SK-N-SH (cell line): ENCODE measurements at regions not wholly inside any gene's neighbourhood (a gene's known extent, or its start where the extent isn't known, plus 50 kb on each side); places are given as distances from the start of the nearest gene placed in this dataset.

Experiments used
- CTCF ChIA-PET: fragments of 300-600, 350-600 bp; formaldehyde crosslinking; extraction: SDS; loops from one replicate; lab custom pipeline; 2021; lab: Yijun Ruan, JAX
- POLR2A ChIA-PET: fragments of 350-600 bp; sonication (Branson Sonifier 250); formaldehyde crosslinking; extraction: SDS; loops from one replicate; lab custom pipeline; 2020; ENCODE audit warnings: antibody characterized with exemption, inconsistent platforms; lab: Yijun Ruan, JAX
- DNase-seq: peaks from one replicate; pipeline ENCODE4 v3.0.0; 2012
- H2AFZ ChIP-seq: fragments of 200-600 bp; sonication (generic); 2 replicates; pipeline ENCODE4 v1.8.1; 2016; ENCODE audit warnings: antibody characterized with exemption, mild to moderate bottlenecking, low read depth
- H3F3A ChIP-seq: fragments of 200-600 bp; sonication (generic); replicated peaks from 2 replicates; pipeline ENCODE3; 2016; ENCODE audit warnings: antibody characterized with exemption, mild to moderate bottlenecking; ENCODE audit not compliant: insufficient read depth
- H3K27ac ChIP-seq, 2 experiments: fragments of 200-500 bp in 1 of 2; fragments of 200-600 bp in 1 of 2; sonication (Bioruptor generic) in 1 of 2; sonication (generic), shearing (Covaris generic) in 1 of 2; 2 replicates each; pipeline versions ENCODE4 v1.5.1 to v1.6.1; 2014 to 2016; ENCODE audit warnings: low read depth in 2 of 2, inconsistent platforms in 1 of 2, low read length in 1 of 2, mild to moderate bottlenecking in 1 of 2, mixed read lengths in 1 of 2
- H3K27me3 ChIP-seq: fragments of 200-600 bp; sonication (generic), shearing (Covaris generic); 2 replicates; pipeline ENCODE4 v1.6.1; 2016; ENCODE audit warnings: mixed run types; ENCODE audit not compliant: insufficient read depth
- H3K36me3 ChIP-seq, 2 experiments: fragments of 200-500 bp in 1 of 2; fragments of 200-600 bp in 1 of 2; sonication (Bioruptor generic) in 1 of 2; sonication (generic) in 1 of 2; replicated peaks in 1 of 2; 2 replicates each; pipeline versions ENCODE3 to v1.5.1; 2014 to 2016; ENCODE audit warnings: low read length in 1 of 2, mild to moderate bottlenecking in 1 of 2; ENCODE audit not compliant: insufficient read depth in 2 of 2, control insufficient read depth in 1 of 2
- H3K4me1 ChIP-seq, 2 experiments: fragments of 200-500 bp in 1 of 2; fragments of 200-600 bp in 1 of 2; sonication (Bioruptor generic) in 1 of 2; sonication (generic), shearing (Covaris generic) in 1 of 2; 2 replicates each; pipeline versions ENCODE4 v1.5.1 to v1.6.1; 2014 to 2016; ENCODE audit warnings: low read depth in 1 of 2, low read length in 1 of 2, mixed run types in 1 of 2; ENCODE audit not compliant: insufficient read depth in 2 of 2, control insufficient read depth in 1 of 2
- H3K4me2 ChIP-seq: fragments of 200-600 bp; sonication (generic), shearing (Covaris generic); 2 replicates; pipeline ENCODE4 v1.6.1; 2017; ENCODE audit warnings: mixed run types
- H3K4me3 ChIP-seq, 2 experiments: fragments of 200-500 bp in 1 of 2; fragments of 200-600 bp in 1 of 2; sonication (Bioruptor generic) in 1 of 2; sonication (generic), shearing (Covaris generic) in 1 of 2; 2 replicates each; pipeline versions ENCODE4 v1.5.1 to v1.8.1; 2014 to 2016; ENCODE audit warnings: low read depth in 2 of 2, inconsistent platforms in 1 of 2, low read length in 1 of 2, mild to moderate bottlenecking in 1 of 2, mixed read lengths in 1 of 2, moderate library complexity in 1 of 2
- H3K79me2 ChIP-seq: fragments of 200-600 bp; sonication (generic); 2 replicates; pipeline ENCODE4 v1.8.1; 2017; ENCODE audit warnings: mild to moderate bottlenecking; ENCODE audit not compliant: insufficient read depth
- H3K9ac ChIP-seq: fragments of 200-600 bp; sonication (generic); 2 replicates; pipeline ENCODE4 v1.6.1; 2017; ENCODE audit warnings: mixed run types
- H3K9me2 ChIP-seq: fragments of 200-600 bp; sonication (generic); 2 replicates; pipeline ENCODE4 v1.6.1; 2017; ENCODE audit warnings: mixed run types
- H3K9me3 ChIP-seq: fragments of 200-600 bp; sonication (generic); 2 replicates; pipeline ENCODE4 v1.6.1; 2017; ENCODE audit warnings: mixed run types, mild to moderate bottlenecking, moderate library complexity
- H4K20me1 ChIP-seq: fragments of 200-600 bp; sonication (generic); 2 replicates; pipeline ENCODE4 v1.6.1; 2017; ENCODE audit warnings: mild to moderate bottlenecking, mixed run types; ENCODE audit not compliant: insufficient read depth
- CHD2 ChIP-seq: fragments of 150-350 bp; IDR thresholded peaks from 2 replicates; pipeline ENCODE4 v1.6.1; 2018; ENCODE audit warnings: low read length; ENCODE audit not compliant: partially characterized antibody
- CTCF ChIP-seq: fragments of 200-600 bp; sonication (generic); IDR thresholded peaks from 2 replicates; pipeline ENCODE4 v1.6.1; 2017; ENCODE audit warnings: antibody characterized with exemption, mild to moderate bottlenecking, moderate library complexity
- ELF1 ChIP-seq: IDR thresholded peaks from 2 replicates; pipeline ENCODE4 v1.4.0; 2012
- FOSL2 ChIP-seq: IDR thresholded peaks from 2 replicates; pipeline ENCODE4 v1.4.0; 2012; ENCODE audit warnings: low read depth, mild to moderate bottlenecking, moderate library complexity, borderline replicate concordance
- GABPA ChIP-seq: IDR thresholded peaks from 2 replicates; pipeline ENCODE4 v1.4.0; 2012; ENCODE audit warnings: low read depth, mild to moderate bottlenecking
- MEF2A ChIP-seq: IDR thresholded peaks from 2 replicates; pipeline ENCODE4 v1.4.0; 2012; ENCODE audit warnings: low read depth, borderline replicate concordance
- MXI1 ChIP-seq: IDR thresholded peaks from 2 replicates; pipeline ENCODE4 v1.6.1; 2012; ENCODE audit warnings: mild to moderate bottlenecking, low read depth, low read length, improper control_type of control experiment
- RCOR1 ChIP-seq: fragments of 150-350 bp; IDR thresholded peaks from 2 replicates; pipeline ENCODE4 v1.6.1; 2017; ENCODE audit warnings: antibody characterized with exemption, low read length
- REST ChIP-seq: IDR thresholded peaks from 2 replicates; pipeline ENCODE4 v1.6.1; 2012; ENCODE audit warnings: mild to moderate bottlenecking, low read depth, low read length, moderate library complexity
- RFX5 ChIP-seq: IDR thresholded peaks from 2 replicates; pipeline ENCODE4 v1.6.1; 2012; ENCODE audit warnings: mild to moderate bottlenecking, improper control_type of control experiment, low read length
- SMC3 ChIP-seq: IDR thresholded peaks from 2 replicates; pipeline ENCODE4 v1.6.1; 2012; ENCODE audit warnings: low read depth, low read length, improper control_type of control experiment
- TCF12 ChIP-seq: IDR thresholded peaks from 2 replicates; pipeline ENCODE4 v1.4.0; 2012
- USF1 ChIP-seq: IDR thresholded peaks from 2 replicates; pipeline ENCODE4 v1.4.0; 2012; ENCODE audit warnings: low read depth, borderline replicate concordance
- USF2 ChIP-seq: fragments of 150-350 bp; IDR thresholded peaks from 2 replicates; pipeline ENCODE4 v1.6.1; 2017; ENCODE audit warnings: antibody characterized with exemption, low read length, low read depth, borderline replicate concordance
- ZBTB33 ChIP-seq: IDR thresholded peaks from 2 replicates; pipeline ENCODE4 v1.4.0; 2012; ENCODE audit warnings: low read depth, borderline replicate concordance
- WGBS: methylation state at CpG from one replicate; pipeline ENCODE4 v1.1.6; 2017; ENCODE audit warnings: low lambda C conversion rate; 5-methylcytosine and 5-hydroxymethylcytosine counted together

GRCh38 chr15:47258521-47258920 lies 458.8 kb upstream of the SEMA6D start (continued):
- TF ChIP-seq ZBTB33 (no peak), RCOR1 (no peak), ELF1 (no peak), MEF2A (no peak), REST (no peak)

- POLR2A ChIA-PET: no interaction called here
- Histone ChIP-seq H3K9me2 (no peaks in the 10 kb centered on the region), H3K36me3 (no peaks in the 10 kb centered on the region), H3K27me3 (no peaks in the 10 kb centered on the region), H3K4me2 (no peak overlapping the region), H3K9me3 (no peaks in the 10 kb centered on the region), H2AFZ (no peak overlapping the region), H3K9ac (no peak overlapping the region), H3K4me1 (no peaks in the 10 kb centered on the region), H3F3A (no peaks in the 10 kb centered on the region), H3K79me2 (no peaks in the 10 kb centered on the region), H3K4me3 (no peak overlapping the region), H3K27ac (no peak overlapping the region), H4K20me1 (no peaks in the 10 kb centered on the region)
- CTCF ChIA-PET: no interaction called here
- DNase-seq: no peak
- 41% methylated on average over 4 of the region's 4 CpGs for WGBS
- TF ChIP-seq USF1 (no peak), GABPA (no peak), RCOR1 (no peak), MXI1 (no peak), CTCF (no peak), RFX5 (no peak), CHD2 (no peak), MEF2A (no peak), SMC3 (no peak), USF2 (no peak), REST (no peak), FOSL2 (no peak), ELF1 (no peak), TCF12 (no peak), ZBTB33 (no peak)
Measured at GRCh38 chr15:47265686-47266085, 451.6 kb upstream of the SEMA6D start.
